Activated T-cell treated with anti-CD3 and anti-CD28 coated beads for 24 hours (primary cell): ENCODE measurements at regions not wholly inside any gene's neighbourhood (a gene's known extent, or its start where the extent isn't known, plus 50 kb on each side); places are given as distances from the start of the nearest gene placed in this dataset.
"Not testable (repeated sequence)": the region's sequence is repeated elsewhere in the genome, so short reads cannot be mapped to it uniquely, and the experiment has no call there.

ENCODE experiments used
- DNase-seq: peaks from one replicate; pipeline ENCODE4 v3.0.0-alpha.2; 2020; ENCODE audit warnings: low read depth

DNA sequence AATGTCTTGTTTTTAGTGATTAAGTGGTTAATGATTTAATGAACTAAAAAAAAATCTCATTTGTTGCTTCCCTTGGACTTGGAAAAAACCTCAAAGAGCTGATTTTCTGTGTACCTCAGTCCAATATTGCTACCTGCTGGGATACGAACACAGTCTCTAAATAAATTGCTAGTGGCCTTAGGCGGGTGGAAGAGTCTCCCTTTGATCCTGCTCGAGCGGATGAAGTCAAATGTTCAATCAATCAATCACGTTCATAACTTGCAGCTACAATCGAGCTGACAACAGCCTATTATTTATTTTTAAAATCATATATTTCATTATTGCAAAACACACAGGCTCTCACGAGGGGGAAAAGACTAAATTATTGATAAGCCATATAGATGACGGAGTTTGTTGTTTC is 57.3 kb upstream of the HABP2 start:
- DNase-seq: no peak

DNA sequence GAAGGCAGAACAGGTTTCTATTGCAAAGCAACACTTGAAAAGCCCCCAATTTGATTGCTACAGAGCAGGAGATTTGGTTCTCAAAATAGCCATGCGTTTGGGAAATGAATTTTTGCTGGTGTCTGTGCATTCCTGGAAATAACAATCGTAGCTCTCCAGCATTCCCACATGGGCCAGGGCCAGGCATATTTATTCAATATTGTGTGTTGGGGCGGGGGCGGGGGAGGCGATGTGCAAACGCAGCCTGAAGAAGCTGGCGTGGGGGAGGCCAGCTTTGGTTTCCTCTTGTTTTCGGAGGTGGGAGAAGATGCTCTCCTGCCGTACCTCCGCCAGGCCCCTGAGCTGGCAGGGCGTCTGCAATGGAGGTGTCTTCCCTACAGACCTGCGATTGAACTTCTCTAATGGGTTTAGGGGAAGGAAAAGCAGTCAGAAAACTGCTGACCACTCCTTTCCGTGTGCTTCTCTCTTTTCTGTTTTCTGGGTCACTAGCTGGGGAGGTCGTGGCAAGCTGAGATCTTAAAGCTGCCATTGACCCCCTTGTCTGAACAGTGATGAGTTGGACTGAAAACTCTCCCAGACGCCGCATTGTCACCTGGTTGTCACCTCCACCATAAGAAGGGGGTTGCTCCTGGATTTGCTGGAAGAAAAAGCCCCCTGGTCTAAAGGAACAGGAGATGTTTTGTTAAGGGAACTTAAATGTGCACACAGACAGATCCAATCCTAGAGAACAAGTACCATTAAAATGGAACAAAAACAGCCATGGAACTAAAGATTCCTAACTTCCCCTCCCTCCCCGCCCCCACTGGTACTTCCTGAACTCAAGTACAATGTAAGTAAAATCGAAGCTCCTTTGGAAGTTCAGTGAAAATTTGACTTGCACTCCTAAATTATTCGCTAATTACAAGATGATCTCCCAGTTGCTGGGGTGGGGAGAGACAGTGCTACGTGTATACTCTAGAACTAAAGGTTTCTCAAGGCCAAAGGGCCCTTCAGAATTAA is 56.4 kb upstream of the HABP2 start:
- no peak for DNase-seq

DNA sequence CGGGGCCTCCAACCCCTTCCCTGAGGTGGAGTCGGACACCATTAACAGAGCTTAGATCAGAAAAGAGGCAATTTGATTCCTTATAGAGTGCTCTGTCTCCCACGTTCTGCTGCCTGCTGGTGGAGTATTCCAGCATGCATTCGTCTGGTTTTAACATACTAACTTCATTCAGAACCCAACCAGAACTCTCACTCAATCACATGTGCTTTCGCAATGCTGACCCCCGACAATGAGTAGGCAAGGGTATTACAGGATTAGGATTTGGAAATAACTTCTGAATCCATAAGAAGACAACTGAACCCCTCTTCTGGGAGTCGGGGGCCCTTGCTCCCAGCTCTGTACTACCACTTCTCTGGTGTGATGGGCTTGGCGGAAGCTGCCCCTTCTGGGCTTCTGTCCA is 55.7 kb upstream of the HABP2 start:
- no peak for DNase-seq

DNA sequence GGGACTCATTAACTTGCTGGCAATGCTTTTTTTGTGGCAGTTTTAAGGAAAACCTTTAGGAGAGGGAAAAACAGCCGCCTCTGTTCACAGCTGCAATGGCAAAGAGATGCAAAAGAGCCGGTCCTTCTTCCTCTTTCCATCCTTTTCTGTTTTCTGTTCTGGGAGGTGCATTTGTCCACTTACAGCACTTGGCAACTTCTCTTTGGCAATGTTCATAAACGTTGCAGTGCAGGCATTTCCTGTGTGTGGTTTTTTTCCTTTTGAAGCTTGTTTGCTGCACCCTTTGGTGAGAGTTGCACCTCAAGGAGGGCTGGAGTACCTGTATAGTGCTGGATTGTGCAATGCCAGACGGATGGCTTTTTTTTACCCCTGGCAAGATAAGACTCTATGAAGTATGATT is 53.9 kb upstream of the HABP2 start:
- DNase-seq: no peak

DNA sequence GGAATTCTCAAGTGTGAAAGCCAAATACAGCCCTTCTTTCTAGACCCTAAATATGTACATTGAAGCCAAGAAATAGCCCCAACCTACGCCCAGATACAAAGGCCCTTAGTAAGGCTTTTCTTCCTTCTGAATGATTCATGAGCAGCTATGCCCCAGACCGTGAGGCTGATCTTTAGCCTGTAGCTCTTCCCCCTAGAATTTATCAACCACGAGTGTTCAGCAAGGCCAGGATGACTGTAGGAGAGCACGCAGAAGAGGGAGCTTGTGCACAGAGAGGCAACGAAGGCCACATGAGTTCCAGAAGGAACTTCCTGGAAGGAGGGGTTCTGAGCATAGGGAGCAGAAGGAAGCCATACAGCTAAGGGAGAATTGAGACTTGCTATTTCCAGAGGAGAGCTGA is 53.0 kb upstream of the HABP2 start:
- no peak for DNase-seq

DNA sequence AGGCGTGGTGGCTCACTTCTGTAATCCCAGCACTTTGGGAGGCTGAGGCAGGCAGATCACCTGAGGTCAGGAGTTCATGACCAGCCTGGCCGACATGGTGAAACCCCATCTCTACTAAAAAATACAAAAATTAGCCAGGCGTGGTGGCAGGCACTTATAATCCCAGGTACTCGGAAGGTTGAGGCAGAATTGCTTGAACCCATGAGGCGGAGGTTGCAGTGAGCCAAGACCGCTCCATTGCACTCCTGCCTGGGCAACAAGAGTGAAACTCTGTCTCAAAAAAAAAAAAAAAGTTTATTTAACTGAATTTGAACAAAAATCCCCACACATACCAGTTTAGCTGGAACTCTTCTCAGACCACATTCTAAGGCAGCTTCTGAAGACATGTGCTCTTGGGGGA is 51.8 kb upstream of the HABP2 start:
- DNase-seq: not testable (repeated sequence)
